KMS-11 (cell line): ENCODE measurements at regions not wholly inside any gene's neighbourhood (a gene's known extent, or its start where the extent isn't known, plus 50 kb on each side); places are given as distances from the start of the nearest gene placed in this dataset.

Experiments
- H2AFZ ChIP-seq: fragments of 200-600 bp; sonication (generic); 2 replicates; pipeline ENCODE4 v1.6.1; 2016; ENCODE audit warnings: antibody characterized with exemption, mixed run types, low read depth
- H3K27ac ChIP-seq: fragments of 200-600 bp; sonication (generic); 2 replicates; pipeline ENCODE4 v1.6.1; 2016; ENCODE audit warnings: mild to moderate bottlenecking, mixed run types
- H3K27me3 ChIP-seq: fragments of 200-600 bp; sonication (generic); 2 replicates; pipeline ENCODE4 v1.6.1; 2017; ENCODE audit warnings: mild to moderate bottlenecking, low read depth, mixed run types, moderate library complexity; ENCODE audit not compliant: insufficient read depth
- H3K36me3 ChIP-seq: fragments of 200-600 bp; sonication (generic); 2 replicates; pipeline ENCODE4 v1.6.1; 2017; ENCODE audit warnings: mild to moderate bottlenecking, mixed run types; ENCODE audit not compliant: insufficient read depth
- H3K4me1 ChIP-seq: fragments of 200-600 bp; sonication (generic); 2 replicates; pipeline ENCODE4 v1.6.1; 2016; ENCODE audit warnings: mild to moderate bottlenecking, low read depth, mixed run types; ENCODE audit not compliant: poor library complexity, severe bottlenecking
- H3K4me2 ChIP-seq: fragments of 200-600 bp; sonication (generic); 2 replicates; pipeline ENCODE4 v1.7.0; 2016; ENCODE audit warnings: mild to moderate bottlenecking, mixed run types
- H3K4me3 ChIP-seq: fragments of 200-600 bp; sonication (generic); IDR thresholded peaks from 2 replicates; pipeline ENCODE4 v1.6.1; 2017; ENCODE audit warnings: low read depth, low read length, mixed read lengths; ENCODE audit not compliant: insufficient read depth
- H3K79me2 ChIP-seq: fragments of 200-600 bp; sonication (generic); 2 replicates; pipeline ENCODE4 v1.6.1; 2016; ENCODE audit warnings: low read depth, mixed run types; ENCODE audit not compliant: insufficient read depth
- H3K9ac ChIP-seq: fragments of 200-600 bp; sonication (generic); 2 replicates; pipeline ENCODE4 v1.6.1; 2016; ENCODE audit warnings: mild to moderate bottlenecking, mixed run types
- H4K20me1 ChIP-seq: fragments of 200-600 bp; sonication (generic); 2 replicates; pipeline ENCODE4 v1.6.1; 2016; ENCODE audit warnings: mild to moderate bottlenecking, mixed run types; ENCODE audit not compliant: insufficient read depth
- TF ChIP-seq, protein P1 (sequence below): fragments of 200-600 bp; sonication (generic); conservative IDR thresholded peaks from 2 replicates; pipeline ENCODE4 v1.6.1; 2017; ENCODE audit warnings: low read depth, mild to moderate bottlenecking, antibody characterized with exemption, low read length, moderate library complexity, mixed read lengths

DNA sequence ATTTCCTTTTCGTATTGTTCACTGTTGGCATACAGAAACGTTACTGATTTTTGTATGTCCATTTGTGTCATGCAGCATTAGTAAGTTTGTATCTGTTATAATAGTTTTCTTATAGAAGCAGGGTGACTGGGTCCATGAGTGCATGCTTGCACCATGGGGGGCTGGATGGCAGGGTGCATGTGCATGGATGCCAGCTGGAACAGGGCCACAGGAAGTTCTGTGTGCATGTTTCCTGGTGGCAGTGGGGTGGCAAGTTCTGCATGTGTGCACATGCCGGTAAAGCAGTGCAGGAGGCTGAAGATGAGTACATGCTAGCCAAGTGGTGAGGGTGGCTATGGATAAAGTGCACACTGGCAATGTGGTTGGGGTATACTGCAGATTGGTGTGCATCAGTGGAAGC, 468.0 kb upstream of the KLHL4 start:
- H3K27me3 ChIP-seq: no peaks in the 10 kb centered on the region
- H3K27ac ChIP-seq: no peak overlapping the region
- TF ChIP-seq, protein P1, sequence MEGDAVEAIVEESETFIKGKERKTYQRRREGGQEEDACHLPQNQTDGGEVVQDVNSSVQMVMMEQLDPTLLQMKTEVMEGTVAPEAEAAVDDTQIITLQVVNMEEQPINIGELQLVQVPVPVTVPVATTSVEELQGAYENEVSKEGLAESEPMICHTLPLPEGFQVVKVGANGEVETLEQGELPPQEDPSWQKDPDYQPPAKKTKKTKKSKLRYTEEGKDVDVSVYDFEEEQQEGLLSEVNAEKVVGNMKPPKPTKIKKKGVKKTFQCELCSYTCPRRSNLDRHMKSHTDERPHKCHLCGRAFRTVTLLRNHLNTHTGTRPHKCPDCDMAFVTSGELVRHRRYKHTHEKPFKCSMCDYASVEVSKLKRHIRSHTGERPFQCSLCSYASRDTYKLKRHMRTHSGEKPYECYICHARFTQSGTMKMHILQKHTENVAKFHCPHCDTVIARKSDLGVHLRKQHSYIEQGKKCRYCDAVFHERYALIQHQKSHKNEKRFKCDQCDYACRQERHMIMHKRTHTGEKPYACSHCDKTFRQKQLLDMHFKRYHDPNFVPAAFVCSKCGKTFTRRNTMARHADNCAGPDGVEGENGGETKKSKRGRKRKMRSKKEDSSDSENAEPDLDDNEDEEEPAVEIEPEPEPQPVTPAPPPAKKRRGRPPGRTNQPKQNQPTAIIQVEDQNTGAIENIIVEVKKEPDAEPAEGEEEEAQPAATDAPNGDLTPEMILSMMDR: no peak
- no peak overlapping the region for H2AFZ ChIP-seq
- no peaks in the 10 kb centered on the region for H4K20me1 ChIP-seq
- H3K9ac ChIP-seq: no peak overlapping the region
- no peaks in the 10 kb centered on the region for H3K36me3 ChIP-seq
- peaks cover 2% of the 10 kb centered on the region for H3K4me1 ChIP-seq
- H3K79me2 ChIP-seq: no peaks in the 10 kb centered on the region
- no peak overlapping the region for H3K4me2 ChIP-seq
- no peak overlapping the region for H3K4me3 ChIP-seq

DNA sequence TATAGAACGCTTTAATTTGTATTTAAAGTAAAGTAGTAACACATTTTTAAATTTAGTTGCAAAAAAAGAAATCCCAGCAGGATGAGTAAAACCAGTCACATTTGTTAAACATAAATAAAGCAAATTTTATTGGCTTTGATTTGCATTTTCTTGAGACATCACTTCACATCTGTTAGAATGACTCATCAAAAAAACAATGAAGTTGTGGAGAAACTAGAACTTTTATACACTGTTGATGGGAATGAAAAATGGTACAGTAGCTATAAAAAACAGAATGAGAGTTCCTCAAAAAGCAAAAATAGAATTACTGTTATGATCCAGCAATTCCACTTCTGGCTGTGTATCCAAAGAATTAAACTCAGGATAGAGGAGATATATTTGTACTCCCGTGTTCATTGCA, 454.0 kb upstream of the KLHL4 start:
- no peaks in the 10 kb centered on the region for H3K79me2 ChIP-seq
- no peaks in the 10 kb centered on the region for H3K27me3 ChIP-seq
- no peak overlapping the region for H3K4me3 ChIP-seq
- no peak overlapping the region for H2AFZ ChIP-seq
- no peaks in the 10 kb centered on the region for H3K4me1 ChIP-seq
- TF ChIP-seq, protein P1: no peak
- no peaks in the 10 kb centered on the region for H4K20me1 ChIP-seq
- H3K9ac ChIP-seq: no peak overlapping the region
- H3K4me2 ChIP-seq: no peak overlapping the region
- H3K36me3 ChIP-seq: no peaks in the 10 kb centered on the region
- H3K27ac ChIP-seq: no peak overlapping the region

DNA sequence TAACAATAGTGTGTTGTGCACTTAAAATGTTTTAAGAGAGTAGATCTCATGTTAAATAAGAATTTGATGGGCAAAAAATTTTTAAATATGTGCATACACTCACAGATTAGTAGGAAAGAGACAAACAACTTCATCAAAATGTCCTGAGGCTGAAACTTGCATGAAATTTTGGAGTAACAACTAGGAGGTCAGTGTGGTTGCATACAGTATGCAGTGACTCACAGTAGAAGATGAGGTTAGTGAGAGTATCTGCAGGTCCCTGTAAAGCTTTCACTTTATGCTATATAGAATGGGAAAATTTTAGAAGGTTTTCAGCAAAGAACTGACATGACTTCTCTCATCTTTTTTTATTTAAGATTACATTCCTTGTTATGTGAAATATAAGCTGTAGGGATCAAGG, 453.1 kb upstream of the KLHL4 start:
- no peak overlapping the region for H3K4me3 ChIP-seq
- H4K20me1 ChIP-seq: no peaks in the 10 kb centered on the region
- H3K27ac ChIP-seq: no peak overlapping the region
- H2AFZ ChIP-seq: no peak overlapping the region
- H3K79me2 ChIP-seq: no peaks in the 10 kb centered on the region
- H3K4me2 ChIP-seq: no peak overlapping the region
- H3K9ac ChIP-seq: no peak overlapping the region
- no peaks in the 10 kb centered on the region for H3K4me1 ChIP-seq
- TF ChIP-seq, protein P1: no peak
- H3K27me3 ChIP-seq: no peaks in the 10 kb centered on the region
- H3K36me3 ChIP-seq: no peaks in the 10 kb centered on the region

DNA sequence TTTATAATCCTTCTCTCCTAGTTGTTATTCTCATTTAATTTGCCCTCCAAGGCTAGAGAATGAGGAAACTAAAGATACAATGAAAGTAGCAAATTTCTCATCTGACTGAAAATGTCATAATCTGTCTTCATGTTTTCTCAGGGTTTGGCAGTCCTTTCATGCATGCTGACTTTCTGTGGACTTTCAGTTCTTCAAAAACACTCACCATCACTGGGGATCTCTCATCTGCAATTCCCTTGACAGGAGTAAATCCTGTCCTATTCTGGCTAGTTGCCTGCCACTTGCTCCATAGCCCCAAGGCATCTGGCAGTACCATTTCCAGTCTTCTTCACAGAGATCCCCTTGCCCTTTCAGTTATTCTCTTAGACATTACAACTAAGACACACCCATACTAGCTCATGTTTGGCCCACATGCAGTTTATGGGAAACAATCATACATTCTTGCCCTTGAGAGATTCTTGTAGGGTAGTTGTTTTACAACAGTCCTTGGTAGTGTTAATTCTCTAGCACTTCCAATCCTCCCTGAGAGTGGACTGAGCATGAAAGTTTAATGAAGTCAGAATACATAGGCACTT, 449.7 kb upstream of the KLHL4 start:
- Histone ChIP-seq H4K20me1 (no peaks in the 10 kb centered on the region), H3K9ac (no peak overlapping the region)

More for the DNA sequence above, 449.7 kb upstream of the KLHL4 start:
- H2AFZ ChIP-seq: no peak overlapping the region
- H3K79me2 ChIP-seq: no peaks in the 10 kb centered on the region
- no peak overlapping the region for H3K4me3 ChIP-seq
- no peaks in the 10 kb centered on the region for H3K36me3 ChIP-seq
- H3K27ac ChIP-seq: no peak overlapping the region
- no peaks in the 10 kb centered on the region for H3K4me1 ChIP-seq
- TF ChIP-seq, protein P1: no peak
- H3K4me2 ChIP-seq: no peak overlapping the region
- no peaks in the 10 kb centered on the region for H3K27me3 ChIP-seq
